Renal cortex interstitium (tissue), 11 donors: ENCODE measurements at regions not wholly inside any gene's neighbourhood (a gene's known extent, or its start where the extent isn't known, plus 50 kb on each side); places are given as distances from the start of the nearest gene placed in this dataset.

Experiments used
- DNase-seq, 11 donors: peaks; one replicate each; pipeline ENCODE4 v3.0.0-alpha.2; 2013; ENCODE audit warnings: low read depth in 9 of 11, low spot score in 4 of 11; ENCODE audit errors: extremely low read depth in 1 of 11

GRCh38 chr3:102979682-102980354, 545.0 kb downstream of the ZPLD1 start:
- peak; percentile 31 to 65 (median 46) for DNase-seq

- DNase-seq, result no peak
Observed at GRCh38 chr3:102980355-102980696, 545.5 kb downstream of the ZPLD1 start.

GRCh38 chr3:103002425-103003176, 567.8 kb downstream of the ZPLD1 start:
- DNase-seq, result no peak

GRCh38 chr3:103006526-103007183, 571.8 kb downstream of the ZPLD1 start:
- DNase-seq, result peak in 8 of 11 donors; percentile 3 to 25 (median 20)

GRCh38 chr3:103009609-103010008, 574.8 kb downstream of the ZPLD1 start:
- no peak for DNase-seq

GRCh38 chr3:103025880-103026279, 591.1 kb downstream of the ZPLD1 start:
- DNase-seq, result no peak

- DNase-seq, result no peak
Observed at GRCh38 chr3:103033841-103034240, 599.0 kb downstream of the ZPLD1 start.

- DNase-seq, result no peak
Observed at GRCh38 chr3:103047640-103048039, 612.8 kb downstream of the ZPLD1 start.

GRCh38 chr3:103048068-103048722, 613.4 kb downstream of the ZPLD1 start:
- DNase-seq, result no peak

- peak in 4 of 11 donors; percentile 2 to 14 (median 6) for DNase-seq
Observed at GRCh38 chr3:103052236-103052830, 617.5 kb downstream of the ZPLD1 start.

- DNase-seq, result no peak
Observed at GRCh38 chr3:103055021-103055520, 620.3 kb downstream of the ZPLD1 start.

- no peak for DNase-seq
Observed at GRCh38 chr3:103056542-103056941, 621.7 kb downstream of the ZPLD1 start.

GRCh38 chr3:103057003-103057402, 622.2 kb downstream of the ZPLD1 start:
- no peak for DNase-seq

GRCh38 chr3:103057487-103057886, 622.7 kb downstream of the ZPLD1 start:
- no peak for DNase-seq

- peak in 2 of 11 donors; percentile 3 to 5 for DNase-seq
Observed at GRCh38 chr3:103059432-103059831, 624.6 kb downstream of the ZPLD1 start.

- no peak for DNase-seq
Observed at GRCh38 chr3:103060242-103060641, 625.4 kb downstream of the ZPLD1 start.

GRCh38 chr3:103067963-103068362, 633.1 kb downstream of the ZPLD1 start:
- no peak for DNase-seq

GRCh38 chr3:103075282-103075681, 640.5 kb downstream of the ZPLD1 start:
- no peak for DNase-seq

- peak in 2 of 11 donors; percentile 11 to 12 for DNase-seq
Observed at GRCh38 chr3:103077910-103078309, 643.1 kb downstream of the ZPLD1 start.
